ENCODE measurements at regions not wholly inside any gene's neighbourhood (a gene's known extent, or its start where the extent isn't known, plus 50 kb on each side); places are given as distances from the start of the nearest gene placed in this dataset.
"Not testable (repeated sequence)": the region's sequence is repeated elsewhere in the genome, so short reads cannot be mapped to it uniquely, and the experiment has no call there.

- H3K4me3 ChIP-seq: no peak overlapping the region
- H3K4me1 ChIP-seq: no peaks in the 10 kb centered on the region
- H3K27me3 ChIP-seq: no peaks in the 10 kb centered on the region
- DNase-seq: no peak
- H3K36me3 ChIP-seq: no peaks in the 10 kb centered on the region
- no peaks in the 10 kb centered on the region for H3K9me3 ChIP-seq
- H3K27ac ChIP-seq: no peak overlapping the region
- TF ChIP-seq POLR2A (IDR thresholded peaks at IDR 0.05) (no peak), CTCF (IDR thresholded peaks at IDR 0.05) (no peak)
Observed at GRCh38 chr3:184449161-184449515, 69.3 kb downstream of the CHRD start.

GRCh38 chr3:184450547-184450946 is 70.7 kb downstream of the CHRD start:
- Histone ChIP-seq H3K4me1 (no peaks in the 10 kb centered on the region), H3K9me3 (no peaks in the 10 kb centered on the region), H3K27ac (no peak overlapping the region), H3K27me3 (no peaks in the 10 kb centered on the region), H3K36me3 (no peaks in the 10 kb centered on the region), H3K4me3 (no peak overlapping the region)
- peak in 1 of 3 donors; percentile 10 for DNase-seq
- no peak for TF ChIP-seq POLR2A (IDR thresholded peaks at IDR 0.05)
- TF ChIP-seq CTCF (IDR thresholded peaks at IDR 0.05): no peak

- TF ChIP-seq POLR2A (IDR thresholded peaks at IDR 0.05) (no peak), CTCF (IDR thresholded peaks at IDR 0.05) (no peak)
- H3K36me3 ChIP-seq: no peaks in the 10 kb centered on the region
- no peak overlapping the region for H3K4me3 ChIP-seq
- no peak for DNase-seq
- H3K4me1 ChIP-seq: no peaks in the 10 kb centered on the region
- no peaks in the 10 kb centered on the region for H3K27me3 ChIP-seq
- no peaks in the 10 kb centered on the region for H3K9me3 ChIP-seq
- no peak overlapping the region for H3K27ac ChIP-seq
Observed at GRCh38 chr3:184453296-184453695, 73.4 kb downstream of the CHRD start.

GRCh38 chr3:184455991-184456390 is 76.1 kb downstream of the CHRD start:
- no peak overlapping the region for H3K4me3 ChIP-seq
- H3K9me3 ChIP-seq: no peaks in the 10 kb centered on the region
- no peak for TF ChIP-seq CTCF (IDR thresholded peaks at IDR 0.05)
- no peak for TF ChIP-seq POLR2A (IDR thresholded peaks at IDR 0.05)
- H3K27me3 ChIP-seq: no peaks in the 10 kb centered on the region
- DNase-seq: no peak
- H3K36me3 ChIP-seq: no peaks in the 10 kb centered on the region
- H3K27ac ChIP-seq: no peak overlapping the region
- H3K4me1 ChIP-seq: no peaks in the 10 kb centered on the region

GRCh38 chr3:184456476-184456875 is 76.6 kb downstream of the CHRD start:
- H3K4me1 ChIP-seq: no peaks in the 10 kb centered on the region
- no peak overlapping the region for H3K27ac ChIP-seq
- no peaks in the 10 kb centered on the region for H3K36me3 ChIP-seq
- H3K9me3 ChIP-seq: no peaks in the 10 kb centered on the region
- H3K27me3 ChIP-seq: no peaks in the 10 kb centered on the region
- TF ChIP-seq CTCF (IDR thresholded peaks at IDR 0.05) (no peak), POLR2A (IDR thresholded peaks at IDR 0.05) (no peak)
- no peak for DNase-seq
- H3K4me3 ChIP-seq: no peak overlapping the region

GRCh38 chr3:184457329-184457728 is 77.5 kb downstream of the CHRD start:
- H3K27ac ChIP-seq: no peak overlapping the region
- no peaks in the 10 kb centered on the region for H3K9me3 ChIP-seq
- H3K36me3 ChIP-seq: no peaks in the 10 kb centered on the region
- TF ChIP-seq CTCF (IDR thresholded peaks at IDR 0.05) (no peak), POLR2A (IDR thresholded peaks at IDR 0.05) (no peak)
- DNase-seq: no peak
- no peaks in the 10 kb centered on the region for H3K4me1 ChIP-seq
- H3K27me3 ChIP-seq: no peaks in the 10 kb centered on the region
- no peak overlapping the region for H3K4me3 ChIP-seq

GRCh38 chr3:184457784-184458377 is 78.0 kb downstream of the CHRD start:
- H3K9me3 ChIP-seq, H3K4me1 ChIP-seq, H3K27me3 ChIP-seq, H3K27ac ChIP-seq, H3K36me3 ChIP-seq, DNase-seq, H3K4me3 ChIP-seq: not testable (repeated sequence)

Data from Peyer's patch (tissue), 4 donors.